Fibroblast of upper back skin (primary cell): ENCODE measurements at regions not wholly inside any gene's neighbourhood (a gene's known extent, or its start where the extent isn't known, plus 50 kb on each side); places are given as distances from the start of the nearest gene placed in this dataset.

Source experiments
- DNase-seq: peaks from one replicate; pipeline ENCODE4 v3.0.0-alpha.2; 2013

DNA sequence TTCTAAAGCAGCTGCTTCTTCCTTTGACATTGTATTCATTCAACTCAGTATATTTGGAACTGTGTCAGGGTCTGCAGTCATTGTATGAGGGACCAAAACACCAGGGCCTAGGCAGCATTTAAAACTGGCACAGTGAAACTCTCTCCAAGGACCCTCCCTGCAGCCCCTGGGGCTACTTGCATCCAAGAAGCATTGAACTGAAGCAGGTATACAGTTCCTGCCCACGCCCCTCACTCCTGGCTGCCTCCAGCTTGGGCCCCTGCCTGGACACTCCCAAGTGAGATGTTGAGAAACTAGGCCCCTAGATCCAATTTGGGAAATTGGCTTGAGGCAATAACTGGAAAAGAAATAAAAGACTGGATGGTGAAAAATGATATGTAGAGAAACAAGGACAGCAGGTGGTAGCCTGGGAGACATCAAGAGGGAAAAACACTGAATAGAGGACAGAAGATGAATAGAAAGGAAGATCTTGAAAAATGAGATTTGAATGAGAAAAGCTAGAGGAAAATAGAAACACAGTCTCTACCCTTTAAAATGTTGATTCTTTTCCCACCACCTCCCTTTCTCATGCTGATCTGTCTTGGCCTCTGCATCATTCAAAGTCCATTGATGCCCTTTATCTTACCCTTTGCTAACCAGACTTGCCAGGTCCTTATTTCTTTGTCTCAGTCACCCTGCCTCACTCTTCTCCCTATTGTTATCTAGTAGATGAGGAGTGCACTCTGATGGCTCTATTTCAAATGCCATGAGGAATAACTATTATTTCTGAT, 368.8 kb upstream of the CDH8 start:
- DNase-seq = no peak

- DNase-seq = no peak
These were observed 356.5 kb upstream of the CDH8 start for GRCh38 chr16:62392698-62393097.

DNA sequence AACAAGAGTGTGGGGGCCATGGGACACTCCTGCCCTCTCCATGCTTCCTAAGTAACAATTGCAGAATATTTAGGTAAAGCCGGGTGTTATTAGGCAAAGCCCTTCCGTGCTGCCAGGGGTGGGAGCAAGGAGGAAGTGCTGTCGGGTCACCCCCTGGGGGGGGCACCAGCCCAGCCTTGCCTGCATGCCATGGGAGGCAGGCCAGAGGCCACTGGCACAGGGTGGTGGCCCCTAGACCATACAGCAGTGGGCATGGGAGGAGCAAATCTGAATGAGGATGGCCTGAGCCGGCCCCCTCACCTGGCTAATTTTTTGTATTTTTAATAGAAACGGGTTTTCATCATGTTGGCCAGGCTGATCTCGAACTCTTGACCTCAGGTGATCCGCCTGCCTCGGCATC, 355.7 kb upstream of the CDH8 start:
- DNase-seq = no peak

DNA sequence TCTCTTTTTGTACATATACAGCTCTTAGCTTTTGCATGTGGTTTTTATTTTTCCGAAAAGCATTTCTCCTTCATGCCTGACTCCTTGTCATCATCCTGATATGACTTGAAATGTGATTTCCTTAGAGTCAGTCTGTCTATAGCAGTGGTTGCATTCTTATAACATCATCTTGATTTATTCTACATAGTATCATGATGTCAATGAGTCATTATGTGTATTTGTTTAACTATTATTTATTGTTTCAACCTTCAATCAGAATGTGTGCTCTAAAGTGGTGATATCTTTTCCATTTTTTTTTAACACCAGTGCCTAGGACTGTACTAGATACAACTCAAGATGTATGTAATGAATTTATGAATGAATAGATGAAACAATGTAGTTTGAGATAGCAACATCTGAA, 354.9 kb upstream of the CDH8 start:
- no peak for DNase-seq

DNA sequence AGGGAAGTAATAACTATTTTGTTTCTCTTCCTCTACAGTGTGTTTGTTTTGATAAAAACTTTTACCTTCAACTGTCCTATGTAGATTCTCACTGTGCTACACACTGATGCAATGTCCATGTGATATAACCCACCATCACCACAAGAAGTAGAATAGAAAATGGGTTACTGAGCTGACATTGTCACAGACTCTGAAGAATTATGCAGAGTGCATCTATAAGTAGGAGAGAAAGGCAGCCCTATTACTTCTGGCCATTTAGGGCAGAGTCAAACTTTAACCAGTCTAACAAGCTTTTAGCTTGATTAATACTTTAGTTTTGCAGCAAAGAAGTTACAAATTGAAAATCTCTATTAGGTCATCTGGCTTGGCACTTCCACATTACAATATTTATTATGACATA, 354.0 kb upstream of the CDH8 start:
- no peak for DNase-seq

GRCh38 chr16:62386411-62386810, 350.2 kb upstream of the CDH8 start:
- no peak for DNase-seq

DNA sequence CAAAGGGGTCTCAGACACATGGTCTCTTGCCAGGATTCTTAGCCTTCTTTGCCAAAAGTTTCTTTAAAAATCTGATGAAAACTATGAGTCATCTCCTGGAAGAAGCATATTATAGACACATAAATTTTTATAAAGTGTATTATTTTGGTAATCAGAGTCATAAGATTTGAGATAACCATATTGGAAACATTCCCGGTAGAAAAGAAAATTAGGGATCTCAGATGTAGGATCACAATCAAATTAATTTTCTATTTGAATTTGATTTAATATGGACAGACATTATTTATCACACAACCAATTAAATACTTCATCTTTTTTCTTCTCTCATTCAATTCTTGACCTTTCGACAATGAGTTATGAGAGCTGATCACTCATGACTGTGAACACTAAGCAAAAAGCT, 347.7 kb upstream of the CDH8 start:
- no peak for DNase-seq

DNA sequence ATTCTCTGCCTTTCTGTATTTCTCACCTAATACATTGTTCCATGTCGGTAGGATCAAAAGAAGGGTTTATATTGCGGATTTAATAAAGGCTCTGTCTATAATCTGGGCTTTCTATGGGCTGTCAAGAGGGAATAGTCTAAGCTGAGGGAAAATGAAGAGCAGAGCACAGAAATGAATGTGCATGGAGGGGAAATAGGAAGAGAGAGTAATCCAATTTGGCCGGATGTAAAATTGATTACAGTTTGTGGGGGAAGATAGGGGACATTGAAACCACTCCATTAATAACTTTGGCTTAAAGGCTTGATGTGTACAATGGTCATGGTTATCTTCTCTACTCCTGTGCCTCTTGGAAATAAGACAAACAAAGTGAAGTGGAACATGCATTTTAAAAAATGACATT, 334.2 kb upstream of the CDH8 start:
- no peak for DNase-seq

GRCh38 chr16:62363501-62363900, 327.3 kb upstream of the CDH8 start:
- DNase-seq = no peak

DNA sequence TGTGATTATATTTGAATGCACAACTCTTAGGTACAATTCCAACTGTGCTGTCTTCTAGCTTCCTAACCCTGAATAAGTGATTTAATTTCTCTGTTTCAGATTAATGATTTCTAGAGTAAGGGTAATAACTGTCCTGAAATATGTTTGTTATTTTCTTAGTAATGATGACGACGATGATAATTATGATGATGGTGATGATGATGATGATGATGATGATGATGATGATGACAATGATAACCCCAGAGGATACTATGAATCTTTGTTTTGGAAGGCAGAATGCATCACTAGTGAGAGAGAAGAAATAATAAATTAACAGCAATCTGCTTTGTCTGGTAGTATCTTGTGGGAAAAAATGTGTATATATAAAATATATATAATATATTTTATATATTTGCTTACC, 317.1 kb upstream of the CDH8 start:
- DNase-seq = no peak

DNA sequence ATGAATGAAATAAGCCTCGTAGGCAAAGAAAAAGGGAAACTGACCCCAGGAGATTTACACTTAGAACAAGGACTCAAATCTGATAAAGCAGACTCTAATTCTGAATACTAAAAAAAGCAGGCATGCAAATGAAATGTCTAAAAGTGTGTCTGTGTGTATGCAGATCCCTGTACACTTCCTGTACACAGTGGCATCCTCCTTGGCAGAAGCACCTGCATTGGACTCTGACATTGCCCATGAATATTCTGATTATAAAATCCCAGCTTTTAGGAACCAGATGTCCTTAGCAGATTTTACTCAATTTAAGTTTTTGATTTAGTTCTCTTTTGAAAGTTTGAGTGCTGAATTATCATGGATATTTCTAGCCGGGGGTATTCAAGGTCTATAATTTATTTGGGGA, 306.0 kb upstream of the CDH8 start:
- DNase-seq = no peak

DNA sequence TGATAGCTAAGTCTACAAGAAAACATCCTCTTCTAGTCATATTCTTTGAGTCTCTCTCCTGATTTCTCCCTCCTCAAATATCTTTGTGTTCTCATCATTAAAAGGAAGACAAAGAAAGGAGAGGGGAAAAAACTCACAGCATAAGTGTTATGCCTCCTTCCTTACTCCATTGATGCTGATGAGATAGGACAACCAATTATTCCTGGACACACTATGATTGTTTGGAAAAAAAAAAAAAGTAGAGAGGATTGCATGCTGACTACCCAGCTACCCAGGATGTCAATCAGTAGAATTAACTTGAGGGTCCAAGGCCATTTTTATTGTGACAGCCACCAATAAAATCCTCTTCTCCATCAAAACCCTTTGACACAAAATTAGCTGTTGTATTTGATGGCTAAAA, 299.1 kb upstream of the CDH8 start:
- no peak for DNase-seq

- DNase-seq = no peak
These were observed 285.4 kb upstream of the CDH8 start for GRCh38 chr16:62321606-62322005.

DNA sequence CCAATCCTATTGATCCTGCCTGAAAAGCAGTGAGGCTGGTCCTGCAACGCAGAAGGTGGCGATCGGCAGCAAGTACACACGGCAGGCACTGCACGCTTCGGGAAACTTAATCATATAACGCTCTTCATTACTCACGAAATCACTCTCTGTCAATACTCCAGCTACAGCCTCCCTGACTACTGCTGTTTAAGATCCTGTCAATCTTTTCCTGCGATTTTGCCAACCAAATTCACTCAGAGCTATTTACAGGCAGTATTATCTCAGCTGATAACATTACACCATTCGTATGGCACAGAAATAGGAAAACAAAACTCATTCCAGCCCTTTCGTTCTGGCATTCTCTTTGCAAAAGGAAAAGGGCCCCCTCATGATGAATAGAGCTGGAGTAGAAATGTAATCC, 262.4 kb upstream of the CDH8 start:
- no peak for DNase-seq

DNA sequence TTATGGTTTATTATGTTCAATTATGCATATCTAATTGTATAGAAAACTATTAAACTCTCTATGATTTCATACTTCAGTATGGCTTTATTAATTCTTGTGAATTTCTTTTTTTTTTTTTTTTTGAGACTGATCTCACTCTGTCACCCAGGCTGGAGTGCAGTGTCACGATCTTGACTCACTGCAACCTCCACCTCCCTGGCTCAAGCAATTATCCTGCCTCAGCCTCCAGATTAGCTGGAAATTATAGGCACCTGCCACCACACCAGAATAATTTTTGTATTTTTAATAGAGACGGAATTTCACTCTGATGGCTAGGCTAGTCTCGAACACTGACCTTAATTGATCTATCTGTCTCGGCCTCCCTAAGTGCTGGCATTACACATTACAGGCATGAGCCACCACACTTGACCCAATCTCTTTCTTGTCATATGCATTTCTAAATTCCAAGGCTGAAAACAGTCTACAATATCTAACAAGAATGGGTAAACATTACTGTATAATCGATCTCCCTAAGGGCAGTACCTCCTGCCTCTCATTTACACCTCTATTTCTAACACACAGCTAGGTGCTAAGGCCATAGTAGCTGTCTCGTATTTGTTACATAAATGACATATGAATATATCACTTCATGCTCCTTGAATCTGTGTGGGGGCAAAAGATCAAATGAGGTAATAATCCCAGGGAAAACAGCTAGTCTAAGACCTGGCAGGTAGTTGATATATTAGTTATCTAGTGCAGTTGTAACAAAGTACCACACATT, 258.2 kb upstream of the CDH8 start:
- DNase-seq = no peak

- DNase-seq = no peak
These were observed 252.9 kb upstream of the CDH8 start for GRCh38 chr16:62288990-62289629.

- no peak for DNase-seq
These were observed 244.3 kb upstream of the CDH8 start for GRCh38 chr16:62280506-62280905.

GRCh38 chr16:62277942-62278341, 241.7 kb upstream of the CDH8 start:
- no peak for DNase-seq

DNA sequence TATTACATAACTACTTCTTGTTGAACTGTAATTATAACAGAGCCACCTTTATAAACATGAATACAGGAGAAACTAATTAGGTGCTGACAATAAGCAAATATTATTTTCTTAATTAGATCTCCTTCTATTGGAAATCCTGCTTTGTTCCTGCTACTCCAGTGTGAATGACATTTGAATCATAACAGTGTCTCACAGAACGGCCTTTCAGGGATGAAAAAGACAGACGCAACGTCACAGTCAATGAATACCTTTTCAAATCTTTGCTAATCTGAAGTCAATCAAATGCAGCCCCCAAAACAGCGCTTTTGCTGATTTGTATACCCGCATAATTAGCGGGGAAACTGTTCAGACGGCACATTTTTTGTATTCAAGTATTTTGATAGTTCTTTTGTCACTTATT, 240.4 kb upstream of the CDH8 start:
- DNase-seq = no peak

- DNase-seq = no peak
These were observed 235.8 kb upstream of the CDH8 start for GRCh38 chr16:62272035-62272434.

DNA sequence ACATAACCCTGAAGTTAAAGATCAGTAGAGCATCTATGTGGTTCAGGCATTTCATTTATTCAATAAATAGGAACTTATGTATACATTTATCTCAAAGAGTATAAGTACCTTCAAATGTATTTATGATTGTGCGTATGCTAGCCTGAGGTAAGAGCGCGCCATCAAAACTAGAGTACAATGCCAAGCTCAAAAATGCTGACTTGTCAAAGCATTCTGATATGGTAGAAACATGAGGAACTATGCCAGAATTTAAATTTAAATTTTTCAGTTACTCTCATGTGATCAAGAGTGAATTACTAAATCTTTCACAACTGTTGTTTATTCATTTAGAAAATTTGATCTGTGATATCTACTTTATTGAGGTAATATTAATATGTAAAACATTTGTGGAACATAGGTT, 225.5 kb upstream of the CDH8 start:
- DNase-seq = no peak

- DNase-seq = peak; percentile 11
These were observed 222.7 kb upstream of the CDH8 start for GRCh38 chr16:62258931-62259435.

GRCh38 chr16:62256406-62256805, 220.2 kb upstream of the CDH8 start:
- DNase-seq = no peak

- DNase-seq = peak; percentile 71
These were observed 218.6 kb upstream of the CDH8 start for GRCh38 chr16:62254847-62255246.
